Panc1 (cell line): ENCODE measurements at regions not wholly inside any gene's neighbourhood (a gene's known extent, or its start where the extent isn't known, plus 50 kb on each side); places are given as distances from the start of the nearest gene placed in this dataset.

Experiments
- ATAC-seq: fragments of 200-7000 bp; cut with Tn5 transposase; 2 replicates; pipeline ENCODE4 v1.9.1; 2020; ENCODE audit warnings: mild to moderate bottlenecking, moderate library complexity
- BruUV-seq: library from RNA; stranded (reverse); fragments of 400-500 nt; replicated peaks from 2 replicates; lab custom pipeline; 2021; lab: Mats Ljungman, UMichigan
- CTCF ChIA-PET: fragments of 300-600 bp; sonication (Branson Sonifier 250); formaldehyde crosslinking; loops from one replicate; lab custom pipeline; 2022; ENCODE audit warnings: antibody characterized with exemption; lab: Charles Lee
- POLR2A ChIA-PET: fragments of 300-600 bp; sonication (Branson Sonifier 250); formaldehyde crosslinking; loops from one replicate; lab custom pipeline; 2022; ENCODE audit warnings: antibody characterized with exemption; lab: Charles Lee
- DNase-seq: peaks from one replicate; pipeline ENCODE4 v3.0.0-alpha.2; 2010; ENCODE audit warnings: low read depth, low spot score
- H3K27ac ChIP-seq: 2 replicates; pipeline ENCODE4 v1.5.1; 2011; ENCODE audit warnings: mild to moderate bottlenecking, low read length, inconsistent platforms
- H3K27me3 ChIP-seq: fragments of 200-500 bp; sonication (Bioruptor generic); 2 replicates; pipeline ENCODE4 v1.6.0; 2014; ENCODE audit warnings: low read length, inconsistent platforms; ENCODE audit not compliant: control insufficient read depth, insufficient read depth
- H3K36me3 ChIP-seq: fragments of 200-500 bp; sonication (Bioruptor generic); 2 replicates; pipeline ENCODE4 v1.5.1; 2014; ENCODE audit warnings: inconsistent platforms, mild to moderate bottlenecking, low read length, moderate library complexity; ENCODE audit not compliant: control insufficient read depth, insufficient read depth
- H3K4me1 ChIP-seq: 2 replicates; pipeline ENCODE4 v1.5.1; 2011; ENCODE audit warnings: inconsistent platforms, mild to moderate bottlenecking, low read length, moderate library complexity; ENCODE audit not compliant: control insufficient read depth, insufficient read depth
- H3K4me3 ChIP-seq, 2 experiments: 2 replicates each; pipeline ENCODE4 v1.5.1; 2011 to 2012; ENCODE audit warnings: low read depth in 2 of 2, low read length in 2 of 2, mild to moderate bottlenecking in 2 of 2, inconsistent platforms in 1 of 2, moderate library complexity in 1 of 2
- H3K9me3 ChIP-seq: fragments of 200-500 bp; sonication (Bioruptor generic); 2 replicates; pipeline ENCODE4 v1.5.1; 2014; ENCODE audit warnings: low read depth, mild to moderate bottlenecking, inconsistent platforms, low read length, moderate library complexity; ENCODE audit not compliant: control insufficient read depth, insufficient read depth
- POLR2AphosphoS5 ChIP-seq: IDR thresholded peaks from 2 replicates; pipeline ENCODE4 v1.6.1; 2012; ENCODE audit warnings: mild to moderate bottlenecking, low read depth, low read length, moderate library complexity
- REST ChIP-seq, 2 experiments: IDR thresholded peaks; 2 replicates each; pipeline ENCODE4 v1.6.1; 2011 to 2012; ENCODE audit warnings: low read depth in 2 of 2, control low read depth in 1 of 2, low read length in 1 of 2, mild to moderate bottlenecking in 1 of 2, moderate library complexity in 1 of 2; ENCODE audit not compliant: insufficient read depth in 1 of 2
- SIN3A ChIP-seq: IDR thresholded peaks from 2 replicates; pipeline ENCODE4 v1.6.1; 2012; ENCODE audit warnings: low read depth, mild to moderate bottlenecking, low read length, moderate library complexity, borderline replicate concordance; ENCODE audit not compliant: insufficient read depth
- TCF7L2 ChIP-seq: IDR thresholded peaks from 2 replicates; pipeline ENCODE4 v1.6.1; 2011; ENCODE audit warnings: mild to moderate bottlenecking, low read depth, low read length, inconsistent platforms
- in situ Hi-C: cut with HindIII; loops from 2 replicates; pipeline ENCODE4 v1.10.0; 2016; ENCODE audit warnings: low sequenced_read_pairs, low pct_unique_long_range_greater_than_20kb
- intact Hi-C: fragments of 100-400 bp; cut with micrococcal nuclease; formaldehyde crosslinking; loops from one replicate; pipeline ENCODE4 v1.10.0; 2022; ENCODE audit not compliant: unreplicated experiment
- TF ChIP-seq, protein P1 (sequence below): fragments of 450-650 bp; IDR thresholded peaks from 2 replicates; pipeline ENCODE4 v1.5.1; 2017; ENCODE audit warnings: mild to moderate bottlenecking

DNA sequence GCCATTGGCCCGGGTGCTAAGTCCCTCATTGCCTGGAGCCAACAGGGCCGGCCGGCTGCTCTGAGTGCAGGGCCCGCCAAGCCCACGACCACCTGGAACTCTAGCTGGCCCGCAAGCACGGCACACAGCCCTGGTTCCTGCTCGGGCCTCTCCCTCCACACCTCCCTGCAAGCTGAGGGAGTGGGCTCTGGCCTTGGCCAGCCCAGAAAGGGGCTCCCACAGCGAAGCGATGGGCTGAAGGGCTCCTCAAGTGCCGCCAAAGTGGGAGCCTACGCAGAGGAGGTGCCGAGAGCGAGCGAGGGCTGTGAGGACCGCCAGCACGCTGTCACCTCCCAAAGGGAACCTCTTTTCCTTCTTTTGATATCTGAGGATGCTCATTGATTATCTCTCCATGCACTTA is 283.4 kb downstream of the PRDM2 start:
- BruUV-seq, result no TSS peak
- Histone ChIP-seq H3K27me3 (no peaks in the 10 kb centered on the region), H3K36me3 (no peaks in the 10 kb centered on the region), H3K4me3 (no peak overlapping the region), H3K27ac (no peak overlapping the region), H3K9me3 (no peaks in the 10 kb centered on the region), H3K4me1 (no peaks in the 10 kb centered on the region)
- TF ChIP-seq, protein P1, sequence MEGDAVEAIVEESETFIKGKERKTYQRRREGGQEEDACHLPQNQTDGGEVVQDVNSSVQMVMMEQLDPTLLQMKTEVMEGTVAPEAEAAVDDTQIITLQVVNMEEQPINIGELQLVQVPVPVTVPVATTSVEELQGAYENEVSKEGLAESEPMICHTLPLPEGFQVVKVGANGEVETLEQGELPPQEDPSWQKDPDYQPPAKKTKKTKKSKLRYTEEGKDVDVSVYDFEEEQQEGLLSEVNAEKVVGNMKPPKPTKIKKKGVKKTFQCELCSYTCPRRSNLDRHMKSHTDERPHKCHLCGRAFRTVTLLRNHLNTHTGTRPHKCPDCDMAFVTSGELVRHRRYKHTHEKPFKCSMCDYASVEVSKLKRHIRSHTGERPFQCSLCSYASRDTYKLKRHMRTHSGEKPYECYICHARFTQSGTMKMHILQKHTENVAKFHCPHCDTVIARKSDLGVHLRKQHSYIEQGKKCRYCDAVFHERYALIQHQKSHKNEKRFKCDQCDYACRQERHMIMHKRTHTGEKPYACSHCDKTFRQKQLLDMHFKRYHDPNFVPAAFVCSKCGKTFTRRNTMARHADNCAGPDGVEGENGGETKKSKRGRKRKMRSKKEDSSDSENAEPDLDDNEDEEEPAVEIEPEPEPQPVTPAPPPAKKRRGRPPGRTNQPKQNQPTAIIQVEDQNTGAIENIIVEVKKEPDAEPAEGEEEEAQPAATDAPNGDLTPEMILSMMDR, result no peak
- POLR2A ChIA-PET, result no interaction called here
- DNase-seq (no peak), ATAC-seq (no peak)
- intact Hi-C loops, result no loop called here
- in situ Hi-C loops, result no loop called here
- CTCF ChIA-PET, result no interaction called here

GRCh38 chr1:13990939-13991338 is 291.0 kb downstream of the PRDM2 start:
- ChIA-PET POLR2A (no interaction called here), CTCF (no interaction called here)
- ATAC-seq (no peak), DNase-seq (no peak)
- Histone ChIP-seq H3K27me3 (no peaks in the 10 kb centered on the region), H3K27ac (no peak overlapping the region), H3K4me1 (no peaks in the 10 kb centered on the region), H3K36me3 (no peaks in the 10 kb centered on the region), H3K4me3 (no peak overlapping the region), H3K9me3 (no peaks in the 10 kb centered on the region)
- intact Hi-C loops, result no loop called here
- in situ Hi-C loops, result no loop called here
- BruUV-seq, result no TSS peak
- no peak for TF ChIP-seq TCF7L2
- no peak for TF ChIP-seq POLR2AphosphoS5
- no peak for TF ChIP-seq SIN3A

GRCh38 chr1:13992489-13993285 is 292.7 kb downstream of the PRDM2 start:
- no peak overlapping the region for H3K4me3 ChIP-seq
- BruUV-seq, result no TSS peak
- ATAC-seq (no peak), DNase-seq (no peak)
- CTCF ChIA-PET, result interaction anchor here (0.6 kb wide), 1 partner anchor 157 kb away, joined by 4 read pairs; no protein-coding TSS in a partner anchor
- intact Hi-C loops (no loop called here), in situ Hi-C loops (no loop called here)
- H3K9me3 ChIP-seq, result no peaks in the 10 kb centered on the region
- H3K27ac ChIP-seq, result no peak overlapping the region
- POLR2A ChIA-PET, result no interaction called here
- H3K27me3 ChIP-seq, result no peaks in the 10 kb centered on the region
- H3K4me1 ChIP-seq, result no peaks in the 10 kb centered on the region
- TF ChIP-seq SIN3A, result no peak
- no peak for TF ChIP-seq POLR2AphosphoS5
- TF ChIP-seq, protein P1, result no peak
- TF ChIP-seq TCF7L2, result no peak
- no peak for TF ChIP-seq REST (IDR thresholded peaks at IDR 0.05; ENCODE audit: insufficient read depth in 1 of 2, low read depth in 2 of 2, low read length in 1 of 2)
- no peaks in the 10 kb centered on the region for H3K36me3 ChIP-seq
